B cell (primary cell): ENCODE measurements at regions not wholly inside any gene's neighbourhood (a gene's known extent, or its start where the extent isn't known, plus 50 kb on each side); places are given as distances from the start of the nearest gene placed in this dataset.

Experiments used
- ATAC-seq: fragments of 200-7000 bp; cut with Tn5 transposase; one replicate; pipeline ENCODE4 v1.10.0; 2021; ENCODE audit warnings: low read depth, mild to moderate bottlenecking, moderate number of reproducible peaks, moderate library complexity
- CTCF ChIA-PET: fragments of 350-600 bp; sonication (Branson Sonifier 250); formaldehyde crosslinking; loops from one replicate; lab custom pipeline; 2021; ENCODE audit warnings: antibody characterized with exemption, inconsistent platforms; lab: Charles Lee
- POLR2A ChIA-PET: fragments of 350-600 bp; sonication (Branson Sonifier 250); formaldehyde crosslinking; loops from one replicate; lab custom pipeline; 2021; ENCODE audit warnings: antibody characterized with exemption; lab: Charles Lee
- DNase-seq: peaks from one replicate; pipeline ENCODE4 v3.0.0; 2013
- H2AFZ ChIP-seq: 2 replicates; pipeline ENCODE4 v1.6.1; 2012; ENCODE audit warnings: mild to moderate bottlenecking, low read depth, low read length; ENCODE audit not compliant: insufficient read depth, poor library complexity, severe bottlenecking
- H3K27ac ChIP-seq, 2 donors: 1 replicate in 1 of 2; 2 replicates in 1 of 2; pipeline ENCODE4 v1.5.1; 2012 to 2013; ENCODE audit warnings: low read length in 2 of 2, mild to moderate bottlenecking in 2 of 2, moderate library complexity in 1 of 2
- H3K27me3 ChIP-seq, 4 experiments: fragments of 200-600 bp in 1 of 4; sonication (generic) in 1 of 4; replicated peaks in 1 of 4; 1 replicate in 2 of 4; 2 replicates in 2 of 4; pipeline versions ENCODE4 v1.6.1 to v1.7.0; 2013 to 2016; ENCODE audit warnings: low read length in 3 of 4, mild to moderate bottlenecking in 2 of 4, mixed read lengths in 1 of 4, moderate library complexity in 1 of 4; ENCODE audit not compliant: insufficient read depth in 4 of 4, control insufficient read depth in 3 of 4; ENCODE audit errors: control extremely low read depth in 1 of 4
- H3K36me3 ChIP-seq, 2 experiments: replicated peaks in 1 of 2; 1 replicate in 1 of 2; 2 replicates in 1 of 2; pipeline versions ENCODE4 v1.6.1 to v1.7.1; 2013; ENCODE audit warnings: low read length in 1 of 2; ENCODE audit not compliant: insufficient read depth in 2 of 2, control insufficient read depth in 1 of 2; ENCODE audit errors: control extremely low read depth in 1 of 2, extremely low read depth in 1 of 2
- H3K4me1 ChIP-seq, 2 donors: fragments of 200-600 bp in 1 of 2; sonication (generic) in 1 of 2; 1 replicate in 1 of 2; 2 replicates in 1 of 2; pipeline versions ENCODE4 v1.5.1 to v1.6.1; 2013 to 2017; ENCODE audit warnings: low read length in 2 of 2; ENCODE audit not compliant: control insufficient read depth in 2 of 2, insufficient read depth in 2 of 2
- H3K4me2 ChIP-seq: replicated peaks from 2 replicates; pipeline ENCODE3; 2012; ENCODE audit warnings: mild to moderate bottlenecking, low read depth, low read length; ENCODE audit not compliant: poor library complexity, severe bottlenecking
- H3K4me3 ChIP-seq, 5 experiments: fragments of 200-600 bp in 1 of 5; sonication (generic) in 1 of 5; 1 replicate in 3 of 5; 2 replicates in 2 of 5; pipeline versions ENCODE4 v1.5.1 to v1.7.0; 2011 to 2016; ENCODE audit warnings: low read length in 4 of 5, mild to moderate bottlenecking in 4 of 5, low read depth in 2 of 5, control low read depth in 1 of 5, moderate library complexity in 1 of 5; ENCODE audit not compliant: insufficient read depth in 1 of 5; ENCODE audit errors: control extremely low read depth in 1 of 5, extremely low read depth in 1 of 5
- H3K79me2 ChIP-seq: fragments of 200-600 bp; sonication (generic); one replicate; pipeline ENCODE4 v1.6.0; 2016; ENCODE audit warnings: low read length; ENCODE audit not compliant: control insufficient read depth, insufficient read depth
- H3K9ac ChIP-seq: fragments of 200-600 bp; sonication (generic); 2 replicates; pipeline ENCODE4 v1.6.1; 2017; ENCODE audit warnings: mild to moderate bottlenecking, low read length, moderate library complexity
- H3K9me3 ChIP-seq, 3 donors: one replicate each; pipeline versions ENCODE4 v1.6.1 to v1.7.1; 2013; ENCODE audit warnings: low read length in 2 of 3; ENCODE audit not compliant: control insufficient read depth in 2 of 3, insufficient read depth in 1 of 3; ENCODE audit errors: control extremely low read depth in 1 of 3
- H4K20me1 ChIP-seq: 2 replicates; pipeline ENCODE4 v1.6.0; 2012; ENCODE audit warnings: mild to moderate bottlenecking, low read length; ENCODE audit not compliant: insufficient read depth, control insufficient read depth, poor library complexity, severe bottlenecking
- H3K27ac Mint-ChIP-seq: one replicate; pipeline ENCODE4 v1.8.0; 2021; ENCODE audit warnings: mixed read lengths
- H3K27me3 Mint-ChIP-seq: one replicate; pipeline ENCODE4 v1.8.0; 2021; ENCODE audit warnings: mixed read lengths
- H3K4me1 Mint-ChIP-seq: one replicate; pipeline ENCODE4 v1.8.0; 2021; ENCODE audit warnings: mixed read lengths
- H3K4me3 Mint-ChIP-seq: one replicate; pipeline ENCODE4 v1.8.0; 2021; ENCODE audit warnings: mixed read lengths
- H3K9me3 Mint-ChIP-seq: one replicate; pipeline ENCODE4 v1.8.0; 2022; ENCODE audit warnings: mixed read lengths; ENCODE audit not compliant: insufficient read depth
- EZH2 ChIP-seq: IDR thresholded peaks from 2 replicates; pipeline ENCODE4 v1.6.1; 2012; ENCODE audit warnings: borderline replicate concordance, low read depth, mild to moderate bottlenecking, moderate library complexity, low read length; ENCODE audit not compliant: insufficient read depth, poor library complexity, severe bottlenecking
- WGBS: methylation state at CpG from one replicate; pipeline ENCODE4 v1.1.5; 2013; ENCODE audit warnings: missing lambda C conversion rate; ENCODE audit not compliant: insufficient coverage; 5-methylcytosine and 5-hydroxymethylcytosine counted together
- intact Hi-C: fragments of 100-400 bp; cut with micrococcal nuclease; formaldehyde crosslinking; loops from one replicate; pipeline ENCODE4 v1.10.0; 2022
- TF ChIP-seq, protein P1 (sequence below): fragments of 200-600 bp; IDR thresholded peaks from one replicate; pipeline ENCODE4 v1.8.0; 2022; ENCODE audit warnings: antibody characterized with exemption, mild to moderate bottlenecking

DNA sequence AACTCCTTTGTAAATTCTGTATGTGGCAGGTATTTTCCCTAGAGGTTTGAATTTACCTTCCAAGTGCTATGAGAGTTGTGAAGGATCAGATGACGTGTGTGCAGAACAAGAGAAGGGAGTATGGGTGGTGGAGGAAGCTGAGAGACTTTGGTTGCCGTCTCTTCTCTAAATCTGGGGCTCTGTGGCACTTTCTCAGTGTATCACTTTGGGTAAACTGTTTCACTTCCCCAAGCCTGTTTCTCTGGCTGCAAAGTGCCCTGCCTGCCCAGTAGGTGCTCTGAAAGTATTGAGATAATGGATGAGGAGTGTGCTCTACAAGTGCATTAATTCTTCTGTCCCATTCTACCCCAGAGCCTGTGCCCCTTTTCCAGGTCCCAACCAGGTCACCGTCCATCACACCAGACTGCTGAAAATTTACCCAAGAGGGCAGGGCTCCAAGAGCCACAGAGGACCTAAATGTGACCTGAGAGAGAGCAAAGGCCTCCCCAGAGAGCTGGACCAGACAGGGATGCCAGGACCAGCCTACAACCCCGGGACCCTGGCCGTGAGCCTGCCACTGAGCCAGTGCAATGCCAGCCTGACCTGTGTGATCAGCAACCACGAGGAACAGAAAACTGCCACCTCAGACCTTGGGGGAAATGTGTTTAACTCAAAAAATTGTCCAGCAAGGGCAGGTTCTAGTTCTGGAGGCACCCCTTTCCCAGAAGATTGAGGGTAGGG is 131.6 kb upstream of the ETV3 start:
- peaks cover 0 to 3% (median 0%) of the 10 kb centered on the region in 3 donors for H3K9me3 ChIP-seq
- intact Hi-C loops, result no loop called here
- no peak overlapping the region for H3K27ac ChIP-seq
- ChIA-PET CTCF (interaction anchor here (0.9 to 1.1 kb wide), 2 partner anchors 78 to 94 kb away, joined by 3 read pairs; no protein-coding TSS in a partner anchor), POLR2A (no interaction called here)
- peak overlapping the region; percentile 43 for H3K4me2 ChIP-seq
- H3K27me3 Mint-ChIP-seq, result no peaks in the 10 kb centered on the region
- H3K27ac Mint-ChIP-seq, result peak overlapping the region; percentile 47
- no peak overlapping the region for H2AFZ ChIP-seq
- no peaks in the 10 kb centered on the region for H3K9me3 Mint-ChIP-seq
- H3K4me1 ChIP-seq, result peaks cover 38 to 53% of the 10 kb centered on the region in 2 donors
- ATAC-seq, result peak; percentile 77
- DNase-seq, result peak; percentile 75
- H3K4me1 Mint-ChIP-seq, result peaks cover 33% of the 10 kb centered on the region
- no peaks in the 10 kb centered on the region for H3K36me3 ChIP-seq
- no peak overlapping the region for H3K9ac ChIP-seq
- no peaks in the 10 kb centered on the region for H4K20me1 ChIP-seq
- peak overlapping the region; percentile 57 for H3K4me3 Mint-ChIP-seq
- no peak overlapping the region for H3K4me3 ChIP-seq
- WGBS, result 21% methylated on average over 6 of the region's 6 CpGs
- TF ChIP-seq, protein P1, sequence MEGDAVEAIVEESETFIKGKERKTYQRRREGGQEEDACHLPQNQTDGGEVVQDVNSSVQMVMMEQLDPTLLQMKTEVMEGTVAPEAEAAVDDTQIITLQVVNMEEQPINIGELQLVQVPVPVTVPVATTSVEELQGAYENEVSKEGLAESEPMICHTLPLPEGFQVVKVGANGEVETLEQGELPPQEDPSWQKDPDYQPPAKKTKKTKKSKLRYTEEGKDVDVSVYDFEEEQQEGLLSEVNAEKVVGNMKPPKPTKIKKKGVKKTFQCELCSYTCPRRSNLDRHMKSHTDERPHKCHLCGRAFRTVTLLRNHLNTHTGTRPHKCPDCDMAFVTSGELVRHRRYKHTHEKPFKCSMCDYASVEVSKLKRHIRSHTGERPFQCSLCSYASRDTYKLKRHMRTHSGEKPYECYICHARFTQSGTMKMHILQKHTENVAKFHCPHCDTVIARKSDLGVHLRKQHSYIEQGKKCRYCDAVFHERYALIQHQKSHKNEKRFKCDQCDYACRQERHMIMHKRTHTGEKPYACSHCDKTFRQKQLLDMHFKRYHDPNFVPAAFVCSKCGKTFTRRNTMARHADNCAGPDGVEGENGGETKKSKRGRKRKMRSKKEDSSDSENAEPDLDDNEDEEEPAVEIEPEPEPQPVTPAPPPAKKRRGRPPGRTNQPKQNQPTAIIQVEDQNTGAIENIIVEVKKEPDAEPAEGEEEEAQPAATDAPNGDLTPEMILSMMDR, result no peak
- TF ChIP-seq EZH2, result no peak
- H3K27me3 ChIP-seq, result no peaks in the 10 kb centered on the region
- no peaks in the 10 kb centered on the region for H3K79me2 ChIP-seq

DNA sequence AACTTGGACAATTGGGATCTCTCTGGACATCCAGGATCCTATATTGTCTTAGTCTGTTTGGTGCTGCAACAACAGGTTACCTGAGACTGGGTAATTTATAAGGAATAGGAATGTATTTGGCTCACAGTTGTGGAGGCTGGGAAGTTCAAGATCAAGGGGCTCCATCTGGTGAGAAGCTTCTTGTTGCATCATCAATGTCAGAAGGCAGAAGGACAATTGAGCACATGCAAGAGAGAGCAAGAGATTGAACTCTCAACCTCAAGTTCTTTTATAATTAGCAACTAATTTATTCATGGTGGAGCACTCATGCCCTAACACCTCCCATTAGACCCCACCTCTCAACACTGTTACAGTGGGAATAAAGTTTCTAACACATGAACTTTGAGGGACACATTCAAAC is 124.7 kb upstream of the ETV3 start:
- H3K4me1 ChIP-seq, result peaks cover 0 to 4% of the 10 kb centered on the region in 2 donors
- no peak overlapping the region for H3K27ac Mint-ChIP-seq
- intact Hi-C loops, result no loop called here
- CTCF ChIA-PET, result no interaction called here
- H3K9me3 Mint-ChIP-seq, result no peaks in the 10 kb centered on the region
- H3K4me2 ChIP-seq, result no peak overlapping the region
- TF ChIP-seq EZH2, result no peak
- DNase-seq (no peak), ATAC-seq (no peak)
- H3K27me3 Mint-ChIP-seq, result peaks cover 4% of the 10 kb centered on the region
- no peak overlapping the region for H3K4me3 Mint-ChIP-seq
- no peaks in the 10 kb centered on the region for H4K20me1 ChIP-seq
- no peaks in the 10 kb centered on the region for H3K79me2 ChIP-seq
- H3K36me3 ChIP-seq, result no peaks in the 10 kb centered on the region
- H2AFZ ChIP-seq, result no peak overlapping the region
- no peaks in the 10 kb centered on the region for H3K4me1 Mint-ChIP-seq
- no peak overlapping the region for H3K9ac ChIP-seq
- POLR2A ChIA-PET, result no interaction called here
- H3K27ac ChIP-seq, result no peak overlapping the region
- H3K9me3 ChIP-seq, result peaks cover 0 to 3% (median 0%) of the 10 kb centered on the region in 3 donors
- H3K4me3 ChIP-seq, result no peak overlapping the region
- no peaks in the 10 kb centered on the region for H3K27me3 ChIP-seq
